LNCaP clone FGC (cell line): ENCODE measurements at regions not wholly inside any gene's neighbourhood (a gene's known extent, or its start where the extent isn't known, plus 50 kb on each side); places are given as distances from the start of the nearest gene placed in this dataset.

ENCODE experiments used
- DNase-seq: peaks from one replicate; pipeline ENCODE4 v3.0.0-alpha.2; 2011; ENCODE audit warnings: low read depth
- H3K4me3 ChIP-seq: 2 replicates; pipeline ENCODE4 v1.5.1; 2011; ENCODE audit warnings: mild to moderate bottlenecking, low read depth, low read length, control low read depth
- CTCF ChIP-seq: IDR thresholded peaks from 2 replicates; pipeline ENCODE4 v1.5.1; 2012; ENCODE audit warnings: mild to moderate bottlenecking; ENCODE audit not compliant: control insufficient read depth, insufficient read depth; ENCODE audit errors: extremely low read depth

GRCh38 chr5:28729067-28729466, 1690.7 kb upstream of the CDH9 start:
- H3K4me3 ChIP-seq, result no peak overlapping the region
- no peak for DNase-seq
- TF ChIP-seq CTCF, result no peak

GRCh38 chr5:28726815-28727214, 1688.4 kb upstream of the CDH9 start:
- no peak for TF ChIP-seq CTCF
- H3K4me3 ChIP-seq, result no peak overlapping the region
- DNase-seq, result no peak

DNA sequence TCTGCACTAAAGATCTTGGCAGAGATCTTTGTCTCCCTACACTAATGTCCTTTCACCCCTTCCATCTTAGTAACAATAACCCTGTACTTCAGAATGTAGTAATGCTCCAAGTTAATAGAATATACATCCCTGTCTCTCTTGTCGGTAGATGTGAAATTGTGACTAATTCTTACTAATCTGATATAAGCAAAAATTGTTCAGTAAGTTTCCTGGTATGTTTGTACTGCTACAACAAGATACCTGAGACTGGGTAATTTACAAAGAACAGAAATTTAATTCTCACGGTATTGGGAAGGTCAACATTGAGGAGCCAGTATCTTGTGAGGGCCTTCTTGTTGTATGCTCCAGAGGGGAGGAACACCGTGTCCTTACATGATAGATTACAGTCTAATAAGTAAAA, 1686.6 kb upstream of the CDH9 start:
- DNase-seq, result no peak
- TF ChIP-seq CTCF, result no peak
- H3K4me3 ChIP-seq, result no peak overlapping the region

DNA sequence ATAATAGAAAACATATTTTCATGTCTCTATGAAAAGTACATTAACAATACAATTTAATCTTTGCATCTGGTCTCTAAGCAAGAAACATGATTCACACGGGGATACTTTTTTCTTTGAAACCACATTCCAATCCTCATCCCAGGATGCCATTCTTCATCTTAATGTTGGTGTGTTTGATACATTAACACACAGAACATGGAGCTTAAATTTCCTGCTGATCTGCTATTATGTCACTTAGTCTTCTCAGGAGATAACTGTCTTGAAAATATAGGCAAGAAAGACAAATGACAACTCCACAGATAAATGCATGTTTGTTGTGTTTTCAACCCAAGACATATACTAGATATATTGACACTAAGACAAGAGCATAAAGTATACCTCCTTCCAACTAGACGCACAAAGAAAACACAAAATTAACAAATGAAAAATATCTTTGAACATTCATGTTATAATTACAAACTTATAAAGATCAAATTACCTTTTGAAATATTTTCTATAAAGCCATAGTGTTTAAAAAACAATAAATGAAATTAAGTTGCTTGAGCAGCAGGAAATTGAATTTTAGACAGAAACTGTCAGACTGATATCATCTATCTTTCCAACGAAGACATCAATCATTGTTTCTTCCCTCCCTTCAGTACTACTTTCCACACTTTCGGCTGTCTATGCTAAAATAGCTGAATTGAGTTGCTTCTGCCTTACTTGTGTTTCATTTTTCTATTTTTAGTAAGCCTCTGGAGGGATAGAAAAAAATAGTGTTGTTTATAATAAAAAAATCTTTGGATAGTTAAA, 1676.7 kb upstream of the CDH9 start:
- DNase-seq, result no peak
- no peak overlapping the region for H3K4me3 ChIP-seq
- TF ChIP-seq CTCF, result no peak

- no peak for TF ChIP-seq CTCF
- H3K4me3 ChIP-seq, result no peak overlapping the region
- DNase-seq, result no peak
Observed at GRCh38 chr5:28710360-28710759, 1672.0 kb upstream of the CDH9 start.

DNA sequence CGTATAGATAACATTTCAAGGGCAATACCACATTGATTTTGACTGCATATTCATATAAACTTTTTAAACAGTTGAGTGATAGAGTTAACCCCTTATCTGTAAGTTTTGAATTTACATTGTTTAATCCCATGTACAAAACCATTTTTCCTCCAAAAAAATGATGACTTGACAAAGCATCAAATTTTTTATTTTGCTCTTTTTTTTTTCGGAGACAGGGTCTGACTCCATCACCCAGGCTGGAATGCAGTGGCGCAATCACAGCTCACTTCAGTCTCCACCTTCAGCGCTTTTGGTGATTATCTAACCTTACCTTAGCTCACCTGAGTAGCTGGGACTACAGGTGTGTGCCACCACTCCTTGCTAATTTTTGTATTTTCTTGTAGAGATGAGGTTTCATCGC, 1670.1 kb upstream of the CDH9 start:
- no peak overlapping the region for H3K4me3 ChIP-seq
- DNase-seq, result no peak
- no peak for TF ChIP-seq CTCF

GRCh38 chr5:28707706-28708105, 1669.3 kb upstream of the CDH9 start:
- no peak for DNase-seq
- no peak for TF ChIP-seq CTCF
- no peak overlapping the region for H3K4me3 ChIP-seq
